HG03342 (cell line): ENCODE measurements at regions not wholly inside any gene's neighbourhood (a gene's known extent, or its start where the extent isn't known, plus 50 kb on each side); places are given as distances from the start of the nearest gene placed in this dataset.
"Not testable (repeated sequence)": the region's sequence is repeated elsewhere in the genome, so short reads cannot be mapped to it uniquely, and the experiment has no call there.

Experiments used
- ATAC-seq: cut with Tn5 transposase; IDR thresholded peaks from one replicate; pipeline ENCODE4 v1.9.1; 2021; ENCODE audit warnings: mild to moderate bottlenecking, moderate library complexity; ENCODE audit not compliant: unreplicated experiment

- ATAC-seq: no peak
These were observed 315.8 kb upstream of the PIK3C3 start for GRCh38 chr18:41639218-41639617.

- ATAC-seq: not testable (repeated sequence)
These were observed 323.2 kb upstream of the PIK3C3 start for GRCh38 chr18:41631723-41632285.

GRCh38 chr18:41630232-41630886 is 324.7 kb upstream of the PIK3C3 start:
- no peak for ATAC-seq

GRCh38 chr18:41624460-41624859 is 330.6 kb upstream of the PIK3C3 start:
- no peak for ATAC-seq

GRCh38 chr18:41621177-41621576 is 333.9 kb upstream of the PIK3C3 start:
- no peak for ATAC-seq

- ATAC-seq: no peak
These were observed 336.9 kb upstream of the PIK3C3 start for GRCh38 chr18:41618147-41618546.

- no peak for ATAC-seq
These were observed 337.4 kb upstream of the PIK3C3 start for GRCh38 chr18:41617647-41618046.

GRCh38 chr18:41613003-41613609 is 341.9 kb upstream of the PIK3C3 start:
- no peak for ATAC-seq

GRCh38 chr18:41604964-41605363 is 350.1 kb upstream of the PIK3C3 start:
- no peak for ATAC-seq

- no peak for ATAC-seq
These were observed 353.0 kb upstream of the PIK3C3 start for GRCh38 chr18:41602034-41602433.

GRCh38 chr18:41600693-41601391 is 354.2 kb upstream of the PIK3C3 start:
- no peak for ATAC-seq

GRCh38 chr18:41599466-41599865 is 355.6 kb upstream of the PIK3C3 start:
- ATAC-seq: no peak

GRCh38 chr18:41594582-41594981 is 360.5 kb upstream of the PIK3C3 start:
- ATAC-seq: no peak

GRCh38 chr18:41593171-41593675 is 361.8 kb upstream of the PIK3C3 start:
- ATAC-seq: no peak

- ATAC-seq: no peak
These were observed 367.1 kb upstream of the PIK3C3 start for GRCh38 chr18:41587976-41588375.

GRCh38 chr18:41585512-41585911 is 369.5 kb upstream of the PIK3C3 start:
- ATAC-seq: no peak

- ATAC-seq: no peak
These were observed 375.8 kb upstream of the PIK3C3 start for GRCh38 chr18:41579185-41579584.

- no peak for ATAC-seq
These were observed 377.5 kb upstream of the PIK3C3 start for GRCh38 chr18:41577529-41577928.

GRCh38 chr18:41576643-41577042 is 378.4 kb upstream of the PIK3C3 start:
- no peak for ATAC-seq

- ATAC-seq: no peak
These were observed 385.2 kb upstream of the PIK3C3 start for GRCh38 chr18:41569867-41570266.

GRCh38 chr18:41561961-41562360 is 393.1 kb upstream of the PIK3C3 start:
- no peak for ATAC-seq

GRCh38 chr18:41558715-41559114 is 396.3 kb upstream of the PIK3C3 start:
- ATAC-seq: no peak
